ENCODE measurements at regions not wholly inside any gene's neighbourhood (a gene's known extent, or its start where the extent isn't known, plus 50 kb on each side); places are given as distances from the start of the nearest gene placed in this dataset.
A peak's percentile ranks its signal among the peaks of the same experiment; 100 is the strongest.
"Not testable (repeated sequence)": the region's sequence is repeated elsewhere in the genome, so short reads cannot be mapped to it uniquely, and the experiment has no call there.

- CTCF ChIA-PET; H3K9me3 Mint-ChIP-seq; DNase-seq; POLR2A ChIA-PET; intact Hi-C loops (cut with micrococcal nuclease); H3K36me3 Mint-ChIP-seq (ENCODE audit: low read depth); H3K4me3 Mint-ChIP-seq; ATAC-seq (ENCODE audit: low read depth); H3K4me1 Mint-ChIP-seq; H3K27ac Mint-ChIP-seq: not testable (repeated sequence)
- peaks cover 20% of the 10 kb centered on the region for H3K27me3 Mint-ChIP-seq
Measured at GRCh38 chr7:150054242-150054641, 180.5 kb downstream of the ATP6V0E2 start.

GRCh38 chr7:150060259-150061221 lies 186.8 kb downstream of the ATP6V0E2 start:
- intact Hi-C loops (cut with micrococcal nuclease); CTCF ChIA-PET; H3K27ac Mint-ChIP-seq; POLR2A ChIA-PET; H3K9me3 Mint-ChIP-seq; H3K27me3 Mint-ChIP-seq; H3K36me3 Mint-ChIP-seq (ENCODE audit: low read depth); H3K4me3 Mint-ChIP-seq; H3K4me1 Mint-ChIP-seq: not testable (repeated sequence)
- DNase-seq (peak; percentile 59), ATAC-seq (ENCODE audit: low read depth) (peak; percentile 83)

DNA sequence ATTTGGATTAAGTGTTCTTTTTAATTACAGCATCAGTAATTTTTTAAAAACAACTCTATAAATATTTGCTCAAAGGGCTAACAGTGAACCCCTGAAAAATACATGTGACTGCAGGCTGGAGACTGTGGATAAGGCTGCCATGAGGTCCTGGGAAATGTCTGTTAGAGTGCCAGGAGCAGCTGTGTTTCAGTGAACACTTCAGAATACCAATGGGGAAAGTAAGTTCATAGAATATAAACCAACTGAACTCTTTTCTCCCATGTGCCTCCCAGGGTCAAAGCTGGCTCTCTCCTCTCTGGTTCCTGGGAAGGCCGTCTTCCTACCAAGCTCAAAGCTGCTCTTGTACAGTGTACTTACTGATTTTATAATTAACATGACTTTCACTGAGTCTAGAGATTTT lies 189.4 kb downstream of the ATP6V0E2 start:
- intact Hi-C loops (cut with micrococcal nuclease); H3K4me3 Mint-ChIP-seq; H3K9me3 Mint-ChIP-seq; H3K27me3 Mint-ChIP-seq; POLR2A ChIA-PET; H3K27ac Mint-ChIP-seq; ATAC-seq (ENCODE audit: low read depth); H3K4me1 Mint-ChIP-seq; DNase-seq; H3K36me3 Mint-ChIP-seq (ENCODE audit: low read depth); CTCF ChIA-PET: not testable (repeated sequence)

- DNase-seq; POLR2A ChIA-PET; ATAC-seq (ENCODE audit: low read depth); H3K36me3 Mint-ChIP-seq (ENCODE audit: low read depth); CTCF ChIA-PET; H3K9me3 Mint-ChIP-seq; H3K27ac Mint-ChIP-seq; H3K4me3 Mint-ChIP-seq; intact Hi-C loops (cut with micrococcal nuclease); H3K27me3 Mint-ChIP-seq; H3K4me1 Mint-ChIP-seq: not testable (repeated sequence)
Measured at GRCh38 chr7:150069555-150070313, 196.0 kb downstream of the ATP6V0E2 start.

GRCh38 chr7:150077543-150077942 lies 203.8 kb downstream of the ATP6V0E2 start:
- H3K4me3 Mint-ChIP-seq; H3K27me3 Mint-ChIP-seq; H3K36me3 Mint-ChIP-seq (ENCODE audit: low read depth); DNase-seq; intact Hi-C loops (cut with micrococcal nuclease); H3K4me1 Mint-ChIP-seq; ATAC-seq (ENCODE audit: low read depth); POLR2A ChIA-PET; CTCF ChIA-PET; H3K27ac Mint-ChIP-seq; H3K9me3 Mint-ChIP-seq: not testable (repeated sequence)

GRCh38 chr7:150081865-150082264 lies 208.1 kb downstream of the ATP6V0E2 start:
- not testable (repeated sequence) for H3K27ac Mint-ChIP-seq

DNA sequence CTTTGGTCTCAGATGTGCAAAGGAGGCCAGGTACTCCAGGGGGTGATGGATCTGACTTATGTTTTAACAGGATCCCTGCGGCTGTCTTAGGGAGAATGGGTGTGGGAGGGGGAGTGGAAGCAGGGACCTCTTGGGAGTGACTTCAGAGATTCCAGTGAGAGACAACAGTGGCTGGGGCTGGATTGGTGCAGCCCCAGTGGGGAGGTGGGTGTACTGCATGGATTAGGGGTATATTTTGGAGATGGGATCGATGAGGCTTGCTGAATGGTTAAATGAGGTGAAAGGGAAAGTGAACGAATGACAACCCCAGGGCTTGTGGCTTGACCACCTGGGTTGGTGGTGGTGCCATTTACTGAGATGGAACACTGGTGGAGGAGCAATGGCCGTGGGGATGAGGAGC lies 211.0 kb downstream of the ATP6V0E2 start:
- intact Hi-C loops (cut with micrococcal nuclease); H3K27ac Mint-ChIP-seq; H3K9me3 Mint-ChIP-seq; ATAC-seq (ENCODE audit: low read depth); POLR2A ChIA-PET; CTCF ChIA-PET; H3K4me3 Mint-ChIP-seq; H3K4me1 Mint-ChIP-seq; DNase-seq; H3K36me3 Mint-ChIP-seq (ENCODE audit: low read depth); H3K27me3 Mint-ChIP-seq: not testable (repeated sequence)

More at GRCh38 chr7:150081865-150082264, 208.1 kb downstream of the ATP6V0E2 start:
- H3K9me3 Mint-ChIP-seq; DNase-seq; CTCF ChIA-PET; H3K4me1 Mint-ChIP-seq; H3K27me3 Mint-ChIP-seq; POLR2A ChIA-PET; intact Hi-C loops (cut with micrococcal nuclease); H3K4me3 Mint-ChIP-seq; H3K36me3 Mint-ChIP-seq (ENCODE audit: low read depth); ATAC-seq (ENCODE audit: low read depth): not testable (repeated sequence)

- DNase-seq; H3K4me3 Mint-ChIP-seq; H3K27me3 Mint-ChIP-seq; H3K36me3 Mint-ChIP-seq (ENCODE audit: low read depth); H3K27ac Mint-ChIP-seq; CTCF ChIA-PET; ATAC-seq (ENCODE audit: low read depth); intact Hi-C loops (cut with micrococcal nuclease); H3K4me1 Mint-ChIP-seq; H3K9me3 Mint-ChIP-seq; POLR2A ChIA-PET: not testable (repeated sequence)
Measured at GRCh38 chr7:150087478-150087877, 213.7 kb downstream of the ATP6V0E2 start.

- H3K36me3 Mint-ChIP-seq (ENCODE audit: low read depth); intact Hi-C loops (cut with micrococcal nuclease); H3K9me3 Mint-ChIP-seq; POLR2A ChIA-PET; CTCF ChIA-PET; ATAC-seq (ENCODE audit: low read depth); DNase-seq; H3K4me3 Mint-ChIP-seq; H3K27me3 Mint-ChIP-seq; H3K27ac Mint-ChIP-seq; H3K4me1 Mint-ChIP-seq: not testable (repeated sequence)
Measured at GRCh38 chr7:150089139-150089538, 215.4 kb downstream of the ATP6V0E2 start.

GRCh38 chr7:150090776-150091175 lies 217.0 kb downstream of the ATP6V0E2 start:
- CTCF ChIA-PET; ATAC-seq (ENCODE audit: low read depth); H3K4me1 Mint-ChIP-seq; H3K9me3 Mint-ChIP-seq; intact Hi-C loops (cut with micrococcal nuclease); H3K27me3 Mint-ChIP-seq; H3K4me3 Mint-ChIP-seq; POLR2A ChIA-PET; DNase-seq; H3K36me3 Mint-ChIP-seq (ENCODE audit: low read depth); H3K27ac Mint-ChIP-seq: not testable (repeated sequence)

DNA sequence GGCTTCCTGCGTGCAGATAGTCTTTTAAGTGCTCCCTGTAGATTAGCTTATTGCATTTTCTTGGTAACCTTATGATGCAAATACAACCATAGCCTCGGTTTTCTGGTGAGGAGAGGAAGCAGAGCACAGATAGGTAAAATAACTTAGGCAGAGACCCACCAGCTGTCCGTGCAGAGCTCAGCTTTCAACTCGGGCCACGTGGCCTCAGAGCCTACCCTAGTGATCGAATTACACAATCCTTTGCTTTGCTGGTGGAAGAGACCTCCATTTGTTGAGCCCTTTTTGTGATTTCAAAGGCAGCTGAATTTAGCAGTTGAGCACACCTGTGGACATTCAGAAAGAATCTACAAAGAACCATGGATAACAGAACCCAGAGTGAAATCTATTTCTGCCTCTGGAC lies 220.1 kb downstream of the ATP6V0E2 start:
- H3K9me3 Mint-ChIP-seq; intact Hi-C loops (cut with micrococcal nuclease); POLR2A ChIA-PET; ATAC-seq (ENCODE audit: low read depth); H3K4me3 Mint-ChIP-seq; CTCF ChIA-PET; H3K27ac Mint-ChIP-seq; H3K36me3 Mint-ChIP-seq (ENCODE audit: low read depth); H3K27me3 Mint-ChIP-seq; H3K4me1 Mint-ChIP-seq; DNase-seq: not testable (repeated sequence)
